Immature natural killer cell (primary cell): ENCODE measurements at regions not wholly inside any gene's neighbourhood (a gene's known extent, or its start where the extent isn't known, plus 50 kb on each side); places are given as distances from the start of the nearest gene placed in this dataset.
"Not testable (repeated sequence)": the region's sequence is repeated elsewhere in the genome, so short reads cannot be mapped to it uniquely, and the experiment has no call there.

Source experiments
- DNase-seq, 3 donors: peaks; one replicate each; pipeline ENCODE4 v3.0.0; 2022; ENCODE audit warnings: mixed read lengths in 1 of 3
- H3K27ac Mint-ChIP-seq, 6 donors: one replicate each; pipeline ENCODE4 v1.8.0; 2020; ENCODE audit warnings: mixed read lengths in 6 of 6, mild to moderate bottlenecking in 5 of 6, inconsistent platforms in 4 of 6, moderate library complexity in 3 of 6
- H3K27me3 Mint-ChIP-seq, 3 donors: one replicate each; pipeline ENCODE4 v1.8.0; 2020 to 2021; ENCODE audit warnings: low read depth in 3 of 3, mild to moderate bottlenecking in 3 of 3, mixed read lengths in 3 of 3, moderate library complexity in 3 of 3, inconsistent platforms in 1 of 3
- H3K36me3 Mint-ChIP-seq, 3 donors: one replicate each; pipeline ENCODE4 v1.8.0; 2020; ENCODE audit warnings: mixed read lengths in 3 of 3, inconsistent platforms in 2 of 3, mild to moderate bottlenecking in 2 of 3
- H3K4me1 Mint-ChIP-seq, 2 donors: one replicate each; pipeline ENCODE4 v1.8.0; 2020; ENCODE audit warnings: inconsistent platforms in 2 of 2, mild to moderate bottlenecking in 2 of 2, mixed read lengths in 2 of 2, moderate library complexity in 1 of 2
- H3K4me3 Mint-ChIP-seq, 5 donors: one replicate each; pipeline ENCODE4 v1.8.0; 2020; ENCODE audit warnings: mild to moderate bottlenecking in 5 of 5, mixed read lengths in 5 of 5, inconsistent platforms in 3 of 5, moderate library complexity in 3 of 5
- H3K9me3 Mint-ChIP-seq, 6 donors: one replicate each; pipeline ENCODE4 v1.8.0; 2020; ENCODE audit warnings: mild to moderate bottlenecking in 6 of 6, mixed read lengths in 6 of 6, inconsistent platforms in 4 of 6, moderate library complexity in 3 of 6

- Mint-ChIP-seq H3K4me3 (no peak overlapping the region), H3K4me1 (no peaks in the 10 kb centered on the region), H3K9me3 (peaks cover 0 to 4% (median under 1%) of the 10 kb centered on the region in 6 donors), H3K36me3 (no peaks in the 10 kb centered on the region), H3K27ac (no peak overlapping the region), H3K27me3 (no peaks in the 10 kb centered on the region)
- DNase-seq = no peak
These were observed 286.8 kb upstream of the ID4 start for GRCh38 chr6:19550380-19550779.

DNA sequence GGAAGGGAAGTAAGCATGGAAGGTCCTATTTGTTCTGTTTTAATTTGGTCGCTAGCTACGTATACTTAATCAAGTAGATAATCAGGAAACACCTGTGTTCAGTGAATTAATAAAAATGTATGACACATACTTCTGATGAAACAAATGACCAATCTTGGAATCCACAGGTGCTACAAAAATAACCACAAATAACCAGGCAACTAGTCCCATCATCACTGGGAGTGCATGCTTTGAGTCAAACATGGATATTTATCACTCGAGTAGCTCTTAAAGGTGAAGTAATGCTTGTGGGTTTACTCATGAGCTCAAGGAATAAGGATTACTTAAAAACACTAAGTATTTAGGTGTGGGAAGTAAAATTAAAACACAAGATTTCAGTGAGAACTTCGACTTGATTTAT is 285.6 kb upstream of the ID4 start:
- DNase-seq = no peak
- Mint-ChIP-seq H3K9me3 (peaks cover 0 to 8% (median under 1%) of the 10 kb centered on the region in 6 donors), H3K36me3 (no peaks in the 10 kb centered on the region), H3K4me3 (no peak overlapping the region), H3K4me1 (no peaks in the 10 kb centered on the region), H3K27me3 (no peaks in the 10 kb centered on the region), H3K27ac (no peak overlapping the region)

DNA sequence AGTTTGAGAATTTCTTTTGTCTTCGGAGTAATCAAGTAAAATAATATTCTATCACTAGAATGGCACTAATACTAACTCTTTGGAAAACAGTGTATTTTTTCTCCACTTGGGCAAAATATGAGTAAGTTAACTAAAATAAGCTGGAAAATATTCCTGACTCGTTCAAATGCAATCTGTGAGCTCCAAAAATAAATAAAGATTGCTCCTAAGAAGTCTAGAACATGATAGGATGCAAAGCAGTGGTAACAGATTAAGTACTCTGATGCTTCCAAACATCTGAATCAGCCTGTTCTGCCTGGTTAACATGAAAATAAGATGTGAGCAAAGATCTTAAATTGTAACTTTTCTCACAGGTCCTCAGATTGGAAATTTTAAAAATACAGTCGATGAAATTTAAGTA is 285.1 kb upstream of the ID4 start:
- Mint-ChIP-seq H3K4me3 (no peak overlapping the region), H3K9me3 (peaks cover 0 to 8% (median under 1%) of the 10 kb centered on the region in 6 donors), H3K4me1 (no peaks in the 10 kb centered on the region), H3K27me3 (no peaks in the 10 kb centered on the region), H3K36me3 (no peaks in the 10 kb centered on the region), H3K27ac (no peak overlapping the region)
- no peak for DNase-seq

DNA sequence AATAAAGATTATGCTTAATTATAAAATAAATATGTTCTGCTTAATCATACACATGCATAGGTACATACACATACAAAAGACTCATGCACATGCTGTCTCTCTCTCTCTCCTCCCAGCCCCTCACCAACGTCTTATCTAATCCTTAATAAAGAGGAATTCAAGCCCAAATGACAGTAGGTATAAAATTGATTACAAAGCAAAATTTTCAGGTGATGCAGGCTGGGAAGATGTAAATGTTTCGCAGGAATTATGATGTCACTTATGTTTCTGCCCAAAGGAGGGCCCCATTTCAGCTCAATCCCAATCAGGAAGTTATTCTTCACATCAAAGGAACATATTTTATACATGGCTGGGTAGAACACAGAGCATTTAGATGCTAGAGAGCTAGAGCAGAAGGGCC is 284.6 kb upstream of the ID4 start:
- Mint-ChIP-seq H3K36me3 (no peaks in the 10 kb centered on the region), H3K27ac (no peak overlapping the region), H3K27me3 (no peaks in the 10 kb centered on the region), H3K4me1 (no peaks in the 10 kb centered on the region), H3K4me3 (no peak overlapping the region), H3K9me3 (peaks cover 0 to 8% (median under 1%) of the 10 kb centered on the region in 6 donors)
- no peak for DNase-seq

DNA sequence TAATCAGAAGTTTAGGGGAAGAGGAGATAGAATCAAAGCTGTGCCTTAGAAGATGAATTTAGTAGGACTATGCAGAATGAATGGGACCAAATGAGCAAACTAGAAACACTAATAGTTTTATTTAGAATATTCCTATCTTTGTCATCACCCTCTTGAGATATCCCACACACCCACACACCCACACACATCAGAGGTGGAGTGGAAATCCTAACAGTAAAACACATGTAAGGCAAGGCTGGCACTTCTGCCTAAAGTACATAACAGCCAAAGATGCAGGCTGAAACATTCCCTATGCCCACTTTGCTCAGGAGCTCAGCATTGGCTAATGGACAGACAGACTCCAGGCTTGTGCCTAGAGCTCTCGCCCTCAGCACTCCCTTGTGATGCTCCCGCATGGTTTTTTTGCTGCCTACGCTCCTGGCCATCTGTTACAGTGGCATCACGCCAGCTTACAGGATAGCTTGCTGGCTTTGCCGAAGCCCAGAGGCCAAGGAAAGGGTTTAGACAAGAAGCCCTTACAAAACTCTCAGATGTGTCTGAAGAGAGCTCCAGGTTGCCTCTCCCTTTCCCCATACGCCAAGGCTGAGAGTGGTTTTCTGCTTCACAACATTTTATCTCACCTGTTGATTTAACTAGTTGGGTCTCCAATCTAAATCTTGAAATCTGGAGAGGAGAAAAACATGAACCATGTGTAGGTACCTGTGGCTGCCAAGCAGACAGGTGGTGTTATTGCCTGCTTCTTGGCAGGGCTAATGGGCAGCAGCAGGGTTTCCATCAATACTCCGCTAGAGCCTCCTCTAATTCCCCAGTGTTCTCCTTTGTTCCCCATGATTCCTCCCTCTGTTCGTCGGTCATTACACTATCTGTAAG is 282.6 kb upstream of the ID4 start:
- peaks cover 0 to 8% (median 3%) of the 10 kb centered on the region in 6 donors for H3K9me3 Mint-ChIP-seq
- no peak overlapping the region for H3K27ac Mint-ChIP-seq
- DNase-seq = no peak
- no peaks in the 10 kb centered on the region for H3K27me3 Mint-ChIP-seq
- H3K36me3 Mint-ChIP-seq = no peaks in the 10 kb centered on the region
- H3K4me1 Mint-ChIP-seq = no peaks in the 10 kb centered on the region
- H3K4me3 Mint-ChIP-seq = no peak overlapping the region

GRCh38 chr6:19557191-19557590 is 280.0 kb upstream of the ID4 start:
- no peak overlapping the region for H3K27ac Mint-ChIP-seq

GRCh38 chr6:19558201-19558600 is 279.0 kb upstream of the ID4 start:
- Mint-ChIP-seq H3K9me3 (peaks cover 0 to 8% (median 3%) of the 10 kb centered on the region in 6 donors), H3K36me3 (no peaks in the 10 kb centered on the region), H3K27ac (no peak overlapping the region), H3K4me3 (no peak overlapping the region), H3K4me1 (no peaks in the 10 kb centered on the region), H3K27me3 (peaks cover 0 to 5% (median 2%) of the 10 kb centered on the region in 3 donors)
- no peak for DNase-seq

More at GRCh38 chr6:19557191-19557590, 280.0 kb upstream of the ID4 start:
- Mint-ChIP-seq H3K4me3 (no peak overlapping the region), H3K4me1 (no peaks in the 10 kb centered on the region), H3K27me3 (peaks cover 0 to 1% (median 0%) of the 10 kb centered on the region in 3 donors), H3K9me3 (peaks cover 0 to 8% (median 3%) of the 10 kb centered on the region in 6 donors), H3K36me3 (no peaks in the 10 kb centered on the region)
- no peak for DNase-seq

DNA sequence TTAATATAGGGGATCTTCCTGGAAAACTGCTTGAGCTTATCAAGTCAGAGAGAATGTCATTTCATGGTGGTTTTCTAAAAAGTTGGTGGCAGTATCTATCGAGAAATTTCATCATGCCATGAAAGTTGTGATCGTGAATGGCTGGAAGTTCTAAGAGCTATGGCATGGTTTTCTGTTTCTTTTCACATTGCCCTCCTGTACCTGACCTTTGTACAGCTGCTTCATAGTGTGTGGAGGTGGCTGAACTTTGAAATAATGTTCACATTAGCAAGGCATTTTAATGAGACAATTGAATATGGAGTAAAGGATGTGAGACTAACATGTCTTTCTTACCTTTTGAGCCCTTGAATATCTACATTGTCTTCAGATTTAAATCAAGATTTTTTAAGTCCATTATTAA is 278.2 kb upstream of the ID4 start:
- no peak overlapping the region for H3K27ac Mint-ChIP-seq

DNA sequence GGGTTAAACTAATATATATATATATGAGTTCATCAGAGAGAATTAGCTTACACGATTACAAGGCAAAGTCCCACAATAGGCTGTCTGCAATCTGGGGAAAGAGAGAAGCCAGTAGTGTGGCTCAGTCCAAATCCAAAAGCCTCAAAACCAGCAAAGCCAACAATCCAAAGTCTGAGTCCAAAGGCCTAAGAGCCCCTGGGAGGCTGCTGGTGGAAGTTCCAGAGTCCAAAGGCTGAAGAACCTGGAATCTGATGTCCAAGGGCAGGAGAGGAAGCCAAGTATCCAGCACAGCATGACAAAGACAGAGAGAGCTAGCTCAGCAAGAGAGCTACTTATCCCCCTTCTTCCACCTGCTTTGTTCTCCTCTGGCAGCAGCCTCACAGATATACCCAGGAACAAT is 274.7 kb upstream of the ID4 start:
- peaks cover 0 to 5% (median 2%) of the 10 kb centered on the region in 3 donors for H3K27me3 Mint-ChIP-seq
- no peak overlapping the region for H3K4me3 Mint-ChIP-seq
- no peak for DNase-seq

More for the DNA sequence above, 278.2 kb upstream of the ID4 start:
- Mint-ChIP-seq H3K27me3 (peaks cover 0 to 5% (median 2%) of the 10 kb centered on the region in 3 donors), H3K36me3 (no peaks in the 10 kb centered on the region), H3K9me3 (peaks cover 0 to 12% (median 3%) of the 10 kb centered on the region in 6 donors), H3K4me1 (no peaks in the 10 kb centered on the region), H3K4me3 (no peak overlapping the region)
- DNase-seq = no peak

DNA sequence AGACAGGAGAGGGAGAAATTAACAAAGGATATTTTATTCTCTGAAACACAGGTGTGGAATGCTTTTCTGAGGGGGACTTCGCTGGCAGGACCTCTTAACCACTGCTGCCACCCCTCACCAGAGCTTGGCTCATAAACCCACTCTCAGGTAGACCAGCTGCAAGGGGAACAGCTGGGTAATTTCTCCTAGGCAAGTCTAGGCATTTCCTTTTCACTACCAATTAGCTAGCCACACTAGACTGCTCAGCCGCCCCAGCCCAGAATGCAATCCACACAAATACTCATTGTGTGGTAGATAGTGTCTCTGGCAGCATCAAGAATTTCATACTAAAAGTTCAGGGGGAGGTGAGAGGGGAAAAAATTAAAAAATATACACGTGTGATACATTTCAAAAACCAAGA is 267.6 kb upstream of the ID4 start:
- no peaks in the 10 kb centered on the region for H3K27me3 Mint-ChIP-seq
- H3K27ac Mint-ChIP-seq = no peak overlapping the region
- H3K4me1 Mint-ChIP-seq = no peaks in the 10 kb centered on the region
- peaks cover 0 to 27% (median 4%) of the 10 kb centered on the region in 6 donors for H3K9me3 Mint-ChIP-seq
- no peaks in the 10 kb centered on the region for H3K36me3 Mint-ChIP-seq
- no peak for DNase-seq
- no peak overlapping the region for H3K4me3 Mint-ChIP-seq

More for the DNA sequence above, 274.7 kb upstream of the ID4 start:
- Mint-ChIP-seq H3K27ac (no peak overlapping the region), H3K9me3 (peaks cover 1 to 17% (median 4%) of the 10 kb centered on the region in 6 donors), H3K36me3 (no peaks in the 10 kb centered on the region), H3K4me1 (no peaks in the 10 kb centered on the region)

GRCh38 chr6:19571176-19571575 is 266.0 kb upstream of the ID4 start:
- Mint-ChIP-seq H3K4me1 (no peaks in the 10 kb centered on the region), H3K27me3 (no peaks in the 10 kb centered on the region), H3K27ac (no peak overlapping the region), H3K9me3 (peaks cover 0 to 15% (median 4%) of the 10 kb centered on the region in 6 donors), H3K36me3 (no peaks in the 10 kb centered on the region), H3K4me3 (no peak overlapping the region)
- no peak for DNase-seq

DNA sequence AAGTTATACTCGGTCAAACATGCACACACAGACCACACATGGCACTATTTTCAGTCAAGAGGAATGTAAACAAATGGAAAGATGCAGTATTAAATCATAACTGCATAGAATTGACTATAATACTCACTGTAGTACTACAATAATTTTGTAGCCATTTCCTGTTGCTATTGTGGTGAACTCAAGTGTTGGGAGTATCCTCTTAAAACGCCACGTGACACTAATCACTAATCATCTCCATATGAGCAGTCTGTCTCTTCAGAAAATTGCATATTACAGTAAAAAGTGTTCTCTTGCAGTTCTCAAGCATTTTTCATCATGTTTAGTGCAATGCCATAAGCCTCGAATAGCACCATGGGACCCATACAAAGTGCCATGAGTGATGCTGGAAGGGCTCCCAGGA is 258.7 kb upstream of the ID4 start:
- H3K27ac Mint-ChIP-seq = no peak overlapping the region
- no peak for DNase-seq
- H3K27me3 Mint-ChIP-seq = no peaks in the 10 kb centered on the region
- H3K4me1 Mint-ChIP-seq = no peaks in the 10 kb centered on the region
- no peak overlapping the region for H3K4me3 Mint-ChIP-seq
- no peaks in the 10 kb centered on the region for H3K36me3 Mint-ChIP-seq
- peaks cover 0 to 17% (median 4%) of the 10 kb centered on the region in 6 donors for H3K9me3 Mint-ChIP-seq

DNA sequence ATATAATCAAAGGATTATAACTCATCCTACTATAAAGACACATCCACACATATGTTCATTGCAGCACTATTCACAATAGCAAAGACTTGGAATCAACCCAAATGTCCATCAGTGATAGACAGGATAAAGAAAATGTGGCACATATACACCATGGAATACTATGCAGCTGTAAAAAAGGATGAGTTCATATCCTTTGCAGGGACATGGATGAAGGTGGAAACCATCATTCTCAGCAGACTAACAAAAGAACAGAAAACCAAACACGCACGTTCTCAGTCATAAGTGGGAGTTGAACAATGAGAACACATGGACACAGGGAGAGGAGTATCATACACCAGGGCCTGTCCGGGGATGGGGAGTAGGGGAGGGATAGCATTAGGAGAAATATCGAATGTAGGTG is 253.0 kb upstream of the ID4 start:
- not testable (repeated sequence) for H3K27me3 Mint-ChIP-seq, H3K36me3 Mint-ChIP-seq

GRCh38 chr6:19587238-19587942 is 249.8 kb upstream of the ID4 start:
- Mint-ChIP-seq H3K27me3 (peaks cover 0 to 3% (median 0%) of the 10 kb centered on the region in 3 donors), H3K36me3 (no peaks in the 10 kb centered on the region), H3K9me3 (peaks cover 0 to 7% (median 3%) of the 10 kb centered on the region in 6 donors), H3K4me3 (no peak overlapping the region), H3K27ac (no peak overlapping the region), H3K4me1 (no peaks in the 10 kb centered on the region)
- DNase-seq = no peak

More for the DNA sequence above, 253.0 kb upstream of the ID4 start:
- H3K4me3 Mint-ChIP-seq, H3K4me1 Mint-ChIP-seq, DNase-seq, H3K27ac Mint-ChIP-seq: not testable (repeated sequence)
- H3K9me3 Mint-ChIP-seq = peaks cover 0 to 16% (median 5%) of the 10 kb centered on the region in 6 donors
